ENCODE measurements at regions not wholly inside any gene's neighbourhood (a gene's known extent, or its start where the extent isn't known, plus 50 kb on each side); places are given as distances from the start of the nearest gene placed in this dataset.

DNA sequence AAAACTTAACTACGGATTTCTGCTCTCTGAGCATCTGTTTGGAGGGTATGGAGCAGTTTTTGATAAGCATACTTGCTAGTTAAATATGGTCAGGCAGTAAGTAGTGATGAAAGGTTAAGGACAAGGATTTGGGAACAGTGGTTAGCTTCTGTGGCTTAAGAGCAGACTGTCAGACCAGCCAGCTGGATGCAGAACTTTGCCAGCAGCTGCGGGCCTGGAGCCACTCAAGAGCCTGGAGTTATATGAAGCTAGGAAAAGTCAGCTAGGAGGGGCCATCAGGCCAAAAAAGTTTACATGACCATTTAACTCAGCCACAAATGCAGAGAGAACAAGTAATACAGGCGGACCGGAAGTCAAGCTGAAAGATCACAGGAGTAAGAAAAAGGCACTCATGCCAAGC lies 1817.7 kb downstream of the LRRC4C start:
- Histone ChIP-seq H3K79me1 (ENCODE audit: low read depth, low read length) (no peaks in the 10 kb centered on the region), H2AFZ (ENCODE audit: low read length) (no peak overlapping the region), H4K20me1 (replicated peaks in 1 of 2; ENCODE audit: control insufficient read depth in 1 of 2, insufficient read depth in 2 of 2, low read length in 2 of 2) (no peaks in the 10 kb centered on the region), H3K56ac (replicated peaks; ENCODE audit: insufficient read length, low read depth, low read length) (no peak overlapping the region), H3K9ac (replicated peaks in 1 of 4; ENCODE audit: extremely low read depth in 1 of 4, low read depth in 3 of 4, low read length in 3 of 4) (no peak overlapping the region), H4K91ac (replicated peaks; ENCODE audit: insufficient read length, low read length) (no peak overlapping the region), H3K4ac (replicated peaks; ENCODE audit: insufficient read length, low read depth, low read length) (no peak overlapping the region), H3K9me3 (ENCODE audit: insufficient read depth in 2 of 2, low read depth in 1 of 2, low read length in 1 of 2) (peaks cover 0 to 7% of the 10 kb centered on the region in 2 experiments; a peak in 1 of 4 replicates), H3K4me2 (ENCODE audit: insufficient read depth in 1 of 2, low read depth in 2 of 2, low read length in 2 of 2) (no peak overlapping the region), H3K4me3 (ENCODE audit: extremely low read depth in 1 of 4, insufficient read depth in 2 of 4, low read depth in 3 of 4, low read length in 4 of 4) (no peak overlapping the region), H3K23ac (ENCODE audit: insufficient read length) (no peak overlapping the region), H2BK15ac (ENCODE audit: low read length) (no peak overlapping the region), H4K8ac (ENCODE audit: extremely low read depth, insufficient read depth, low read length) (no peak overlapping the region), H4K5ac (ENCODE audit: insufficient read length, low read depth, low read length) (no peak overlapping the region), H2BK20ac (ENCODE audit: low read length) (no peak overlapping the region), H3K27me3 (replicated peaks in 1 of 4; ENCODE audit: control insufficient read depth in 3 of 4, extremely low read depth in 1 of 4, insufficient read depth in 3 of 4, low read length in 3 of 4) (no peaks in the 10 kb centered on the region), H3K23me2 (ENCODE audit: low read depth, low read length) (no peaks in the 10 kb centered on the region), H2AK5ac (ENCODE audit: low read depth, low read length) (no peak overlapping the region), H3K27ac (ENCODE audit: low read depth, low read length) (no peak overlapping the region), H2BK5ac (ENCODE audit: low read depth, low read length) (no peak overlapping the region), H3K79me2 (ENCODE audit: control insufficient read depth in 1 of 2, insufficient read depth in 2 of 2, low read length in 2 of 2) (no peaks in the 10 kb centered on the region), H3K14ac (ENCODE audit: insufficient read length) (no peak overlapping the region), H2BK120ac (replicated peaks; ENCODE audit: low read depth, low read length) (no peak overlapping the region), H2BK12ac (ENCODE audit: low read depth, low read length) (no peak overlapping the region), H3K18ac (ENCODE audit: extremely low read depth, low read length) (no peak overlapping the region), H3K4me1 (replicated peaks in 1 of 4; ENCODE audit: control insufficient read depth in 3 of 4, insufficient read depth in 4 of 4, low read length in 3 of 4) (no peaks in the 10 kb centered on the region), H3K36me3 (ENCODE audit: control insufficient read depth in 2 of 4, insufficient read depth in 4 of 4, low read length in 3 of 4) (no peaks in the 10 kb centered on the region)
- no peak for FAIRE-seq
- WGBS, 2 experiments (ENCODE audit: extremely low coverage in 1 of 2, insufficient coverage in 1 of 2, insufficient read length in 1 of 2, insufficient replicate concordance in 2 of 2, low coverage in 1 of 2, low lambda C conversion rate in 2 of 2, missing lambda C conversion rate in 1 of 2), result 94% methylated on average over 4 of the region's 4 CpGs; no CpG with 5 or more reads in 1 of the 2 experiments
- CTCF ChIA-PET (ENCODE audit: partially characterized antibody), result interaction anchor here (0.8 to 1.2 kb wide), 2 partner anchors 12 to 13 kb away, joined by 3 read pairs; no protein-coding TSS in a partner anchor
- no peak for DNase-seq (ENCODE audit: low read depth in 1 of 2, low spot score in 2 of 2)
- POLR2A ChIA-PET (ENCODE audit: partially characterized antibody), result no interaction called here
- TF ChIP-seq KDM5A (IDR thresholded peaks at IDR 0.05; ENCODE audit: low read length), result no peak
- TF ChIP-seq RXRA (IDR thresholded peaks at IDR 0.05; ENCODE audit: insufficient read depth, low read depth, low read length), result no peak
- no peak for TF ChIP-seq TCF12 (IDR thresholded peaks at IDR 0.05; ENCODE audit: low read depth, low read length)
- TF ChIP-seq SRF (IDR thresholded peaks at IDR 0.05; ENCODE audit: low read depth, low read length), result no peak
- no peak for TF ChIP-seq RFX5 (IDR thresholded peaks at IDR 0.05; ENCODE audit: borderline replicate concordance, low read depth, low read length)
- TF ChIP-seq KDM1A (IDR thresholded peaks at IDR 0.05; ENCODE audit: borderline replicate concordance, low read length), result no peak
- no peak for TF ChIP-seq CBX8 (IDR thresholded peaks at IDR 0.05; ENCODE audit: borderline replicate concordance, low read depth, low read length)
- TF ChIP-seq SIRT6 (IDR thresholded peaks at IDR 0.05; ENCODE audit: low read length), result no peak
- TF ChIP-seq, protein P1, sequence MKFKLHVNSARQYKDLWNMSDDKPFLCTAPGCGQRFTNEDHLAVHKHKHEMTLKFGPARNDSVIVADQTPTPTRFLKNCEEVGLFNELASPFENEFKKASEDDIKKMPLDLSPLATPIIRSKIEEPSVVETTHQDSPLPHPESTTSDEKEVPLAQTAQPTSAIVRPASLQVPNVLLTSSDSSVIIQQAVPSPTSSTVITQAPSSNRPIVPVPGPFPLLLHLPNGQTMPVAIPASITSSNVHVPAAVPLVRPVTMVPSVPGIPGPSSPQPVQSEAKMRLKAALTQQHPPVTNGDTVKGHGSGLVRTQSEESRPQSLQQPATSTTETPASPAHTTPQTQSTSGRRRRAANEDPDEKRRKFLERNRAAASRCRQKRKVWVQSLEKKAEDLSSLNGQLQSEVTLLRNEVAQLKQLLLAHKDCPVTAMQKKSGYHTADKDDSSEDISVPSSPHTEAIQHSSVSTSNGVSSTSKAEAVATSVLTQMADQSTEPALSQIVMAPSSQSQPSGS (IDR thresholded peaks at IDR 0.05; ENCODE audit: low read length), result no peak
- no peak for TF ChIP-seq EGR1 (IDR thresholded peaks at IDR 0.05; ENCODE audit: borderline replicate concordance, low read depth, low read length)
- TF ChIP-seq EP300 (IDR thresholded peaks at IDR 0.05; ENCODE audit: borderline replicate concordance in 1 of 2, low read depth in 2 of 2, low read length in 2 of 2), result no peak
- TF ChIP-seq ZNF274 (IDR thresholded peaks at IDR 0.05; ENCODE audit: borderline replicate concordance, extremely low read depth, low read length), result no peak
- TF ChIP-seq SP2 (IDR thresholded peaks at IDR 0.05; ENCODE audit: low read length), result no peak
- TF ChIP-seq CHD1 (IDR thresholded peaks at IDR 0.05; ENCODE audit: low read depth, low read length), result no peak
